IPS DF 4.7 (cell line): ENCODE measurements at regions not wholly inside any gene's neighbourhood (a gene's known extent, or its start where the extent isn't known, plus 50 kb on each side); places are given as distances from the start of the nearest gene placed in this dataset.
"Not testable (repeated sequence)": the region's sequence is repeated elsewhere in the genome, so short reads cannot be mapped to it uniquely, and the experiment has no call there.

Experiments used
- DNase-seq: peaks from one replicate; pipeline ENCODE4 v3.0.0-alpha.2; 2013; ENCODE audit warnings: low spot score; ENCODE audit errors: extremely low read depth

DNA sequence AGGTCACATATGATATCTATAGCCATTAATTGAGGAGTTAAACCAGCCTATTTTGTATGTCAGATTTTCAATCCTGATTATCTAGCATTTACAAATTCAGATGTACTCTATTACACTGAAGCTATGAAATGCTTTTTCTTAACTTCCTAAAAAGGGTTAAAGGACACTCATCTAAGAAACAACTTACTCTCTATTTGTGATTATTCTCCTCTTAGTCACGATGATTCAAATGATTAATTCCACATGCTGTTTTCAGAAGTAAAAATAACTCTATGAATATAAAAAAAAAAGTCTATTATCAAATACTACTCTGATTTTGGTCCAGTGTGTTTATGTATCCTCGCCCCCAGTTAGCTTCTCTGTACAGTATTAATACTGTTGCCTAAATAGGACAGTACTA lies 1199.9 kb downstream of the GATA3 start:
- DNase-seq: no peak

DNA sequence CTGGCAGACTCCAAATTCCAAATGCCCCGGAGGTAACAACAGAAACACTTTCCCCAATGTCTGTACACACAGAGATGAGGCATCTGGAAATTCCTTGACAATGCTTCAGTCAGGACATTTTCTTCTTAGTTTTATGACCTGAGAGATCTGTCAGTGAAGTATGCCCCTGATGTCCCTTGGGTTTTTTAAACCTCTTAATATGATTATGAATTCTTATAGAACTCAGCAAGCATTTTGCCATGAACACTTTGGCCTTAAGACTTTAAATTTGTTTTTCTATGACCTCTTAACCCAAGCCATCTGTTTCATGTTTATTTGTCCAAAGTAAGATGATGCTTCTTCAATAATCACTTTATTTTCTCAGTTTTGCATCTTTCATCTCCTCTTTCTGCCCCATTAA lies 1206.2 kb downstream of the GATA3 start:
- DNase-seq: no peak

DNA sequence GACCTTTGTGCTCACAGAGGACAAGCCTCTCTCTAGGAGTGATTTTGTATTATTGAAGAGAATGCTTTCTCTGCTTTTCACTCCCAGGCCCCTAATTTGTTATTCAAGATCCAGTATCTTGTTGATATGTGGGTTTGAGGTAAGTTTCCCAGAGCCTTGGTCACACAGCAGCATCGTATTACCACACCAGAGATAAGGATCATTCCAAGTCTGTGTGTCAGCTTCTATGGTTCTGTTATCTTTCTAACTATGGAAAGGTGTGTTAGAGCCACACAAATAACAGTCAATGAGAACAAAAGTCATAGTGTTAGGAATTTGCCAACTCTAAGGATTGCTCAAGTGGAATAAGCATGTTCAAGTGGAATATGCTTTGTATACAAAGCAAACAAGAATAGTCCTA lies 1208.3 kb downstream of the GATA3 start:
- DNase-seq: no peak

- DNase-seq: no peak
These were observed 1213.7 kb downstream of the GATA3 start for GRCh38 chr10:9268176-9268575.

DNA sequence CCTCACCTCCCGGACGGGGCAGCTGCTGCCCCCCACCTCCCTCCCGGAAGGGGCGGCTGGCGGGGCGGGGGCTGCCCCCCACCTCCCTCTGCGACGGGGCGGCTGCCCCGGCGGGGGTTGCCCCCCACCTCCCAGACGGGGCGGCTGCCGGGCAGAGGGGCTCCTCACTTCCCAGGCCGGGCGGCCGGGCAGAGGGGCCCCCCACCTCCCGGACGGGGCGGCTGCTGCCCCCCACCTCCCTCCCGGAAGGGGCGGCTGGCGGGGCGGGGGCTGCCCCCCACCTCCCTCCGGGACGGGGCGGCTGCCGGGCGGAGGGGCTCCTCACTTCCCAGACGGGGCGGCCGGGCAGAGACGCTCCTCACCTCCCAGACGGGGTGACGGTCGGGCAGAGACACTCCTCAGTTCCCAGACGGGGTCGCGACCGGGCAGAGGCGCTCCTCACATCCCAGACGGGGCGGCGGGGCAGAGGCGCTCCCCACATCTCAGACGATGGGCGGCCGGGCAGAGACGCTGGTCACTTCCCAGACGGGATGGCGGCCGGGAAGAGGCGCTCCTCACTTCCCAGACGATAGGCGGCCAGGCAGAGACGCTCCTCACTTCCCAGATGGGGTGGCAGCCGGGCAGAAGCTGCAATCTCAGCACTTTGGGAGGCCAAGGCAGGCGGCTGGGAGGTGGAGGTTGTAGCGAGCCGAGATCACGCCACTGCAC lies 1218.8 kb downstream of the GATA3 start:
- DNase-seq: not testable (repeated sequence)

GRCh38 chr10:9274206-9274755 lies 1219.8 kb downstream of the GATA3 start:
- no peak for DNase-seq

GRCh38 chr10:9275861-9276260 lies 1221.4 kb downstream of the GATA3 start:
- DNase-seq: no peak

- DNase-seq: no peak
These were observed 1231.2 kb downstream of the GATA3 start for GRCh38 chr10:9285690-9286089.

- no peak for DNase-seq
These were observed 1235.3 kb downstream of the GATA3 start for GRCh38 chr10:9289811-9290210.

DNA sequence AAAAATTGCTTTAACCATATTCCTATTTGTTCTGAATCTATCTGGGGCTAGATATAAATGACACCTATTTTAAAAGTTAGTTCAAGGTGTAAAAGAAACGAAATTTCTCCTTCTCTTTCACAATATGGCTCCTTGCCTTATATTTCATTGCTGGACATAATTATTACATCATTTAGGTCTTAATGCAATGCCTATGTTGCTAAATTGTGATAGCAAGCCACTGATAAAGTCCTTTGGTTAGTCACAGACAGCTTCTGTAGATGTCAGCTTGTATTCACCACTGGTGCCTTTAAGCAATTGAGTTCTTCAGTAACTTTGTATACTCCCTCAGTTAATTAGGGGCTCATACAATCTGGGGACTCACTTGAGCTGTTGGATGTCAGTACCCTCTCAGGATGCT lies 1236.6 kb downstream of the GATA3 start:
- DNase-seq: no peak

DNA sequence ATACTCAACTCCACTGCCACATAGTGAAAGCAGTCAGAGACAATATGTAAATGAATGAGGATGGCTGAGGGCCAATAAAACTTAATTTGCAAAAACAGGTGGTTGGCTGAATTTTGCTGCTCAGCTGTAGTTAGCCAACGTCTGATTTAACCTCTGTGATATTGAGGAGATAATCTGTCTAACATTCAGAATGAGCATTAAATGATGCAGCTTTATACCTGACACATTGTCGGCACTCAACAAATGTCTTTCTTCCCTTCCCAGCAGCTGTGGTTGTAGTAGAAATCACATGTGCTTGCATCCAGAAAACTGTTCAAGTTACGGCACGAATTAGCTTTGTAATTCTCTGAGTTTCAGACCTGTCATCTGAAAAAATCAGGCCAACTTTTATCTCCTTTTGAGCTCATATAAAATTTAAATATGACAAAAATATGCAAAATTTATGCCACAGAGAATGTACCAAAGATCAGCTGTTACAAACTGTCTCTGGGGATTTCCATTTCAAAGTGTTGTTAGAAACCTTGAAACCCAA lies 1239.7 kb downstream of the GATA3 start:
- DNase-seq: no peak

DNA sequence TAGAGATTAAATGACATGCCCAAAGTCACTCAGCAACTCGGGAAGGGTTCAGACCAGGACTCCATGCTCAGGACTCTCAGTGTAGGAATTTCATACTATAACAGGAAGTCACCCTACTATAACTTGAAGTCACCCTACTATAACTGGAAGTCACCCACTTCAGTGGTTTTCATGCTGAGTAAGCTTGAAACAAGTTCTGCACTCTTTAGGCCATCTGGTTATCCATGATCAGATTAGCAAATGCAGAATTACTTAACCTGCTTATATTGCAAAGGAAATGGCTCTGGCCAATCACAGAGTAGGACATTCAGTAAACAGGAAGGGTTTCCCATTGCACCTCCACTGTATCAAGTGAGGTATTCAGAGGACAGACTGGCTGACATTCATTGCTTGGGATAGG lies 1240.4 kb downstream of the GATA3 start:
- DNase-seq: no peak

DNA sequence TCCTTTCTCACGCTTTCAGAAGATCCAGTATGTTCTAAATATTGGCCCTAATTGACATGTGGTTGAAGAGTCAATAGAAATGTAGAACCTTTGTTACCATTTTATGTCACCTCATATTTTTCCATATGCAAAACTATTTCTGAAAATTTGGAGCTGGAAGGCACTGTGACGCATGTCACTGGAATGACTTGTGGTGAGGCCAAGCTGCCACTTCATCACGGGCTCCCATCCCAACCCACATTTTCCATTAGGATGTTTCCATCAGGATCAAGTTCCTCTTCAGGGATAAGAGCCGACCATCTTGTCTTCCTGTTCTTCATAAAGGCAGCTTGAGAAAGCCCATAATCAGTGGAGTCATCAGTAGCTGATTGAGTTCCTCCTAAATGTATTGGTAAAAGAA lies 1241.7 kb downstream of the GATA3 start:
- no peak for DNase-seq

DNA sequence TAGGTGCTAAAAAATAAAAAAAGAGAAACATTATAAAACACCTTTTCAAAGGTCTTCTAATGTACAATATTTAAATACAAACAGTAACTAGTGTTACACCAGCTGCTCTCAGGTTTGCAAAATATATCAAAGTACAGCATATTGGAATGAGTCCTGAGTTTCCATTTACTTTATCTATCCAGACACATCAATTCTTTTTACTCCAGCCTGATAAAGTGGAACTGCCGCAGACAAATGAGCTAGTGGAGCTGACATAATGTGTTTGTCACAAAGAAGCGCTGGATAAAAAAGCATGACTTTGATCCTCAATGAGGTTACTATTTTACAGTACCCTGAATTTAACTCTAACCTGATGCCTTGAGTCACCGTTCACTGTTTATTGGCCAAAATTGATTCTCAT lies 1243.1 kb downstream of the GATA3 start:
- no peak for DNase-seq

DNA sequence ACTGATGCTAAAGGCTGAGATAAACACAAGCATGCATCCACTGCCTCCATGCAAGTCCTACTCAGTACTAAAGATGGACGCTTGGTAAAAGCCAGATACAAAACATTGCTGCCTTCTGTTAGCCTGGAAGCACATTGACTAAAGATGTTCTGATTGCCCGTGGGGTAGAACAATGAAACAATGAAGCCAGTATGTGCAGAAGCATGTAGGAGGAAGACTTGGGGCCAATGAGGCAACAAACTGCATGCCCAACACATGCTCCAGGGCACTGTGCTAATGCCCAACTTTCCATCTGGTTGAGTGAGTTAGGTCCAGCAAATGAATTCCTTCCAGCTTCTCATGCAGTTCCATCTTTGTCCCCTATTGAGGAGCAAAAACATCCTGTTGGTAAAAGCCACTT lies 1245.5 kb downstream of the GATA3 start:
- DNase-seq: no peak

- no peak for DNase-seq
These were observed 1246.7 kb downstream of the GATA3 start for GRCh38 chr10:9301148-9301547.

GRCh38 chr10:9301554-9301953 lies 1247.1 kb downstream of the GATA3 start:
- no peak for DNase-seq

DNA sequence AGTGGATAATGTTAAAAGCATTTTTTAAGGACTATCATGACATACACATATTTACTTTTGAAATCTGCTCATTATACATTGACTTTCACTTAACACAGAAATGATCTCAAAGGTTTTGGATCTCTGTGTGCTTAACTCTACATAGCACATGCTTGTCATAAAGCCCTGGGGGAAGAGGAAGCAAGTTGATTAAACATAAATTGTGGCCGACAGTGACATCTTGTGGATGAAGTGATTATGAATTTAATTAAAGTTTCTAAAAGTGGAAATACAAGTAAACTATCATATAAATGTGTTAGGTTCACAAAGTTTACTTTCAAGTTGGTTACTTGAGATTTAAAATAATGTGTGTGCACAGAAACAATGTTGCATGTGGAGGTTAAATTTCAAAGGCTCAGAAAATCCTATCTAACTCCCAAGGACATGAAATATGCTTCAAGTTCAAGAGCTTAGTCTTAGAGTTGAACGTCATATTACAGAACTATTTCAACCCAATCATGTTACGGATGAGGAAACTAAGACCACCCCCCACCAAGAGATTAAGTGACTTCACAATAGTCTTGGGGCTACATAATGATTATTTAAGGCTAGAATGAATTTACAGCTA lies 1247.8 kb downstream of the GATA3 start:
- DNase-seq: no peak

GRCh38 chr10:9305018-9305655 lies 1250.6 kb downstream of the GATA3 start:
- no peak for DNase-seq

GRCh38 chr10:9311702-9312499 lies 1257.4 kb downstream of the GATA3 start:
- DNase-seq: no peak

GRCh38 chr10:9315292-9315691 lies 1260.8 kb downstream of the GATA3 start:
- no peak for DNase-seq
